ENCODE measurements at regions not wholly inside any gene's neighbourhood (a gene's known extent, or its start where the extent isn't known, plus 50 kb on each side); places are given as distances from the start of the nearest gene placed in this dataset.

DNA sequence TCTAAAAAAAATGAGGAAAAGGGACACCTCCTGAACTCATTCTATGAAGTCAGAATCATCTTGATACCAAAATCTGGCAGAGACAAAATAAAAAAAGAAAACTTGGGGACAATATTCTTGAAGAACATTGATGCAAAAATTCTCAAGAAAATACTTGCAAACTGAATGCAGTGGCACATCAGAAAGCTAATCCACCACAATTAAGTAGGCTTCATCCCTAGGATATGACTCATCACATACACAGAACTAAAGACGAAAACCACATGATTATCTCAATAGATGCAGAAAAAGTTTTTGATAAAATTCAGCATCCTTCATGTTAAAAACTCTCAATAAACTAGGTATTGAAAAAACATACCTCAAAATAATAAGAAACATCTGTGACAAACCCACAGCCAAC, 98.3 kb downstream of the FAM47B start:
- no peak for DNase-seq (ENCODE audit: extremely low read depth, low read depth)
- no peak for TF ChIP-seq CTCF (IDR thresholded peaks at IDR 0.05; ENCODE audit: low read depth, low read length)

GRCh38 chrX:35046660-35047296, 104.2 kb downstream of the FAM47B start:
- DNase-seq (ENCODE audit: extremely low read depth, low read depth), result no peak
- no peak for TF ChIP-seq CTCF (IDR thresholded peaks at IDR 0.05; ENCODE audit: low read depth, low read length)

DNA sequence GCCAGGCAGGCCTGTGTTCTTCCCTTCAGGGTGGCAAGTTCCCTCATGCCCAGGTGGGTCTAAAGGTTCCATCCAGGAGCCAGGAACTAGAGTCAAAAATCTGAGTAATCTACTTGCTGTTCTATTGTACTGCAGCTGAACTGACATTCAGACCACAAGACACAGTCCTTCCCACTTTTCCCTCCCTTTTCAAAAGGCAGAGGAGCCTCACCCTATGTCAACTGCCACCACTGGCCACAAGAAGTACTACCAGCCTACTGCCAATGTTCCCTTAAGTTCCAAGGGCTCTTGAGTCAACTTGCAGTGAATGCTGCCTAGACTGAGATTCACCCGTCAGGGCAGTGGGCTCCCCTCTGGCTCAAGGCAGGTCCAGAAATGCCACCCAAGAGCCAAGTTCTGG, 133.5 kb downstream of the FAM47B start:
- TF ChIP-seq CTCF (IDR thresholded peaks at IDR 0.05; ENCODE audit: low read depth, low read length), result no peak
- no peak for DNase-seq (ENCODE audit: extremely low read depth, low read depth)

- DNase-seq (ENCODE audit: extremely low read depth, low read depth), result no peak
- TF ChIP-seq CTCF (IDR thresholded peaks at IDR 0.05; ENCODE audit: low read depth, low read length), result no peak
Measured at GRCh38 chrX:35090801-35091200, 148.2 kb downstream of the FAM47B start.

DNA sequence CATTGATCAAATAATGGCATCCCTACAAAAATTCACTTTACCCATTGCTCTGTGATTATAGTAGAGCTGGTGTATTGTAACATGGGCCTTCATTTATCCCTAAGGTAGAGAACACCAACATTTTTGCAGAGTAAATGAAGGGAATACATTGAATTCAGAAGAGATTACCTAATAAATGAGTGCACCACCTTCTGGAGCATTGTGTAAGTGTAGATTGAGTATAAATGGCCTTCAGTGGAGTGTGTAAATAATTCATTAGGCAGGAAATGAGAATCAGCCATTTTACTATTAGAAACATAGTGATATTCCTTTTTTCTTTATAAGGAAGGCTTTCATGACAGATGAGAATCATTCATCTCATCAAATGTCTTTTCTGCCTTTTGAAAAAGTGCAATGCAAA, 155.8 kb downstream of the FAM47B start:
- DNase-seq (ENCODE audit: extremely low read depth, low read depth), result no peak
- no peak for TF ChIP-seq CTCF (IDR thresholded peaks at IDR 0.05; ENCODE audit: low read depth, low read length)

DNA sequence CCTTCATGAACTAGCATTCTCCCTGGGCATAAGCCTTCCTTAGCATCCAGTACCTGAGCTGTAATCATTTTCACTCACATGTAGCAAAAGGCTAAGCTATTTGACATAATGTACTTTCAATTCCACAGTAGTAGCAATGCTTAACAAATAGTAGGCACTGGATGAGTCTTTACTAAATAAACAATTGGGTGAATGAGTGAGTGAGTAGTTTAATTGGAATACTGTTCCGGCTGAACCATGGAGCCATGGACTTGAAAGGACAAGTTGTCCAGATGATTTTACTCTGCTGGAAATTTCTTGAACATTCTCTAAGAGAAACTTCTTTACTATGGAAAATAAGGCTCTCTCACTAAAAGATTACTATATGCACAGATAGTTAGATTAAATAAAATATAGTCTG, 159.3 kb downstream of the FAM47B start:
- TF ChIP-seq CTCF (IDR thresholded peaks at IDR 0.05; ENCODE audit: low read depth, low read length), result no peak
- no peak for DNase-seq (ENCODE audit: extremely low read depth, low read depth)

DNA sequence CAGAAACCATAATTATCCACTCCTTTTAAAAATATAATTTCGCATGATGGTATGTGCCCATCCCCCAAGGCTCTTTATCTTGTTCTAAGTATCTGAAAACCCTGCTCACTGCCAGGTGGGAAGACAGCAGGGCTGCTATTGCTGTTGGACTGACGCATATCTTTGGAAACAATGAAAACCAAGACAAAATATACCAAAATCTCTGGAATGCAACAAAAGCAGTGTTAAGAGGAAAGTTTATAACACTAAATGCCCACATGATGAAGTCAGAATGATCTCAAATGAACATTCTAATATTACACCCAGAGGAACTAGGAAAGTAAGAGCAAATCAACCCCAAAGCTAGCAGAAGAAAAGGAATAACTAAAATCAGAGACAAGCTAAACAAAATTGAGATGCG, 162.0 kb downstream of the FAM47B start:
- no peak for DNase-seq (ENCODE audit: extremely low read depth, low read depth)
- TF ChIP-seq CTCF (IDR thresholded peaks at IDR 0.05; ENCODE audit: low read depth, low read length), result no peak
